ENCODE measurements at regions not wholly inside any gene's neighbourhood (a gene's known extent, or its start where the extent isn't known, plus 50 kb on each side); places are given as distances from the start of the nearest gene placed in this dataset.

- no peak for DNase-seq (ENCODE audit: low read depth)
- no peak overlapping the region for H3K4me3 ChIP-seq (ENCODE audit: low read length)
- TF ChIP-seq, protein P1, sequence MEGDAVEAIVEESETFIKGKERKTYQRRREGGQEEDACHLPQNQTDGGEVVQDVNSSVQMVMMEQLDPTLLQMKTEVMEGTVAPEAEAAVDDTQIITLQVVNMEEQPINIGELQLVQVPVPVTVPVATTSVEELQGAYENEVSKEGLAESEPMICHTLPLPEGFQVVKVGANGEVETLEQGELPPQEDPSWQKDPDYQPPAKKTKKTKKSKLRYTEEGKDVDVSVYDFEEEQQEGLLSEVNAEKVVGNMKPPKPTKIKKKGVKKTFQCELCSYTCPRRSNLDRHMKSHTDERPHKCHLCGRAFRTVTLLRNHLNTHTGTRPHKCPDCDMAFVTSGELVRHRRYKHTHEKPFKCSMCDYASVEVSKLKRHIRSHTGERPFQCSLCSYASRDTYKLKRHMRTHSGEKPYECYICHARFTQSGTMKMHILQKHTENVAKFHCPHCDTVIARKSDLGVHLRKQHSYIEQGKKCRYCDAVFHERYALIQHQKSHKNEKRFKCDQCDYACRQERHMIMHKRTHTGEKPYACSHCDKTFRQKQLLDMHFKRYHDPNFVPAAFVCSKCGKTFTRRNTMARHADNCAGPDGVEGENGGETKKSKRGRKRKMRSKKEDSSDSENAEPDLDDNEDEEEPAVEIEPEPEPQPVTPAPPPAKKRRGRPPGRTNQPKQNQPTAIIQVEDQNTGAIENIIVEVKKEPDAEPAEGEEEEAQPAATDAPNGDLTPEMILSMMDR (IDR thresholded peaks at IDR 0.05; ENCODE audit: insufficient read depth, low read depth, low read length, missing control alignments) = no peak
Measured at GRCh38 chr5:164255598-164256213, 750.3 kb downstream of the MAT2B start.

GRCh38 chr5:164256351-164256750 is 750.9 kb downstream of the MAT2B start:
- no peak overlapping the region for H3K4me3 ChIP-seq (ENCODE audit: low read length)
- peak; percentile 81 for DNase-seq (ENCODE audit: low read depth)
- TF ChIP-seq, protein P1 (IDR thresholded peaks at IDR 0.05; ENCODE audit: insufficient read depth, low read depth, low read length, missing control alignments) = no peak

GRCh38 chr5:164256954-164257353 is 751.5 kb downstream of the MAT2B start:
- H3K4me3 ChIP-seq (ENCODE audit: low read length) = no peak overlapping the region
- TF ChIP-seq, protein P1 (IDR thresholded peaks at IDR 0.05; ENCODE audit: insufficient read depth, low read depth, low read length, missing control alignments) = no peak
- DNase-seq (ENCODE audit: low read depth) = no peak

GRCh38 chr5:164265566-164265965 is 760.1 kb downstream of the MAT2B start:
- DNase-seq (ENCODE audit: low read depth) = no peak
- TF ChIP-seq, protein P1 (IDR thresholded peaks at IDR 0.05; ENCODE audit: insufficient read depth, low read depth, low read length, missing control alignments) = no peak
- H3K4me3 ChIP-seq (ENCODE audit: low read length) = no peak overlapping the region

DNA sequence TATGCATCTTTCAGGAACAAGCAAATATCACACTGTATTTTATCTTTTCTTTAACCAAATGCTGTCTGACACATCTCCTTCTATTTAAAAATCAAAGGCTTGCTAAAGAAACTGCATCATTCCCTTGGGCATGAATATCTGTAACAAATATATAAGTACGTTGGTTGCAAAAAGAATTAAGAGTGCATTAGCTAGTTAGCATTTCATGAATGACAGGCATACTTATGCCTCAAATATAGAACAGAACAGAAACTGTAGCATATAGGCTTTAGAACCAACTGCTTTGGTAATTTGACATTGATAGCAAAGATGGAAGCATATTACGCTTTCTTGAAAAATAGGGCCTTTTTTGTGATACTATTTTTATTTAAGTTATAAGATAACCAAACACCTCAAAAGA is 761.2 kb downstream of the MAT2B start:
- DNase-seq (ENCODE audit: low read depth) = no peak
- no peak overlapping the region for H3K4me3 ChIP-seq (ENCODE audit: low read length)
- TF ChIP-seq, protein P1 (IDR thresholded peaks at IDR 0.05; ENCODE audit: insufficient read depth, low read depth, low read length, missing control alignments) = no peak

DNA sequence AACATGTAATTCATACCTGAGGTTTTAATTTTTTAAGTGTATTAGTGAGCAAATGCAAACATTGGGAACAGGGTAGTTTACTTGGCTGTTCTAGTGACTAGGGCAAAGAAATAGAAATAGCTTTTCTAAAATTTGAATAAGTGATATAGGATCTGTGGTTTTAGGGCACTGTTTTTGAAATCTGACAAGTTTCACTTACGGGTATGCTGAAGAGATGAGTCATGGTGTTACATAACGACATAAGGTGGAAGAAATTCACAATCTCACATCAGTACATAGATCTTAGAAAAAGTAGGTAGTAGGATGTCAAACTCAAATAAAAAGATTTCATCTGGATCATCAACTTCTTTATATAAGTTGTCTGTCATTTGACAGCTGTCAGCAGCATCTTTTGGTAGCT is 772.3 kb downstream of the MAT2B start:
- H3K4me3 ChIP-seq (ENCODE audit: low read length) = no peak overlapping the region
- peak; percentile 68 for DNase-seq (ENCODE audit: low read depth)
- TF ChIP-seq, protein P1 (IDR thresholded peaks at IDR 0.05; ENCODE audit: insufficient read depth, low read depth, low read length, missing control alignments) = no peak

- no peak overlapping the region for H3K4me3 ChIP-seq (ENCODE audit: low read length)
- TF ChIP-seq, protein P1 (IDR thresholded peaks at IDR 0.05; ENCODE audit: insufficient read depth, low read depth, low read length, missing control alignments) = no peak
- no peak for DNase-seq (ENCODE audit: low read depth)
Measured at GRCh38 chr5:164289526-164289925, 784.1 kb downstream of the MAT2B start.
